ENCODE measurements at regions not wholly inside any gene's neighbourhood (a gene's known extent, or its start where the extent isn't known, plus 50 kb on each side); places are given as distances from the start of the nearest gene placed in this dataset.

DNA sequence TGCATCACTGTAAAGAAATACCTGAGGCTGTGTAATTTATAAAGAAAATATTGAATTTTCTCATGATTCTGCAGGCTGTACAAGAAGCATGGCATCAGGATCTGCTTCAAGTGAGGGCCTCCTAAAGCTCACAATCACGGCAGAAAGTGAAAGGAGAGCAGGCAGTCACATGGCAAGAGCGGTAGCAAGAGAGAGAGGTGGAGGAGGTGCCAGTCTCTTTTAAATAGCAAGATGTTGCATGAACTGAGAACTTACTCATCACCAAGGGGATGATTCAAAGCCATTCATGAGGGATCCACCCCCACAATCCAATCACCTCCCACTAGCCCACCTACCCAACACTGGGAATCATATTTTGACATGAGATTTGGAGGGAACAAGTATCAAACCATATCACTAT lies 184.5 kb upstream of the PAPPA start:
- no peak for DNase-seq

- DNase-seq, result no peak
Measured at GRCh38 chr9:115972362-115972761, 181.2 kb upstream of the PAPPA start.

DNA sequence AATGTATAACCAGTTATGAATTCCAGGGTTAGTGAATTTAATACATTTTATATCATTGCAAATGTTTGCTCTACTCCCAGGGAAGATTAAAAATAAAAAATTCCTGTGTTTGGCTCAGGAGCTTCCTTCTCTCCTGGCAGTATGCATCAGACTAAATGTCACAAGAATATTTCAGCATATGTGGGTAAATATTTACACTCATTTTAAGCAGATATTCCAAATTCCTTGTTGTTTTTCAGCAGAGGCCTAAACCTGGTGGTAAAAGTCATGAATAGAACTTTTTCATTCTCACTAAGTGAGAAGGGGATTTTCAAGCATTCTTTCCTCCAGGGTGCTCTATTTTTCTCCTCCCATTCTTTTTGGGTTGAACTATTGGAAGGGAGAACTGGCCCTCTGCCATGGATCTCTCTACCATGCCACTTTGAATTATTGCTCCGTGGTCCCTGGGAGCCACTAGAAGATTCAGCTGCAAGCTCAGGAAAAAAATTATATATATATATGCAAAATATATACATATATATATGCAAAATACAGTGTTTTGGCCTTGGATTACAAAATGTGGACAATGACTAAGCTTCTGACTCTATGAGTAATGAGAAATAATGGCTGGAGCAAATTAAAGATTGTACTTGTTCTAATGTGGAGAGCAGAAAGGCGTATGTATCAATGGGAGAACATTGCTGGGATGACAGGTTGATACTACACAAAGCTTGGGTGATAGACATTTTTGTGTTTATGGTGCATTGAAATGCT lies 180.6 kb upstream of the PAPPA start:
- DNase-seq, result no peak

DNA sequence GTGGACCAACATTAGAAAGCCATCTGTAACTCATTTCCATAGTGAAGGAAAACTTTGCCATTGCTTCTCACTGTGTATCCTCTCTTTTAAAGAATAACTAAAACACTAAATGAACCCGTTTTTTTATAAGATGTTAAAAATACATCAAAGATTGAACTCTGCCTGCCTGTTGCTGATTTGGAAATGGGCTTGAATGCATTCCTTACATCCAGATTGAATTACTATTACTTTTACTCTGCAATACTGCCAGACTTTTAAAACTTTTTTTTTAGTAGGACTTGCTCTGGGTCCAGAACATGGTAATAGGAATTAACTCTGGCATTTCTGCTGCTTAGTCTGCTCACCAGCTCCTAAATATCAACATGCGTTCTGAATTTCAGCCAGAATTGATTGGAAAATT lies 176.8 kb upstream of the PAPPA start:
- DNase-seq, result no peak

- DNase-seq, result no peak
Measured at GRCh38 chr9:115978091-115978490, 175.5 kb upstream of the PAPPA start.

GRCh38 chr9:115978659-115979096 lies 174.9 kb upstream of the PAPPA start:
- DNase-seq, result no peak

- DNase-seq, result no peak
Measured at GRCh38 chr9:115980054-115980453, 173.5 kb upstream of the PAPPA start.

DNA sequence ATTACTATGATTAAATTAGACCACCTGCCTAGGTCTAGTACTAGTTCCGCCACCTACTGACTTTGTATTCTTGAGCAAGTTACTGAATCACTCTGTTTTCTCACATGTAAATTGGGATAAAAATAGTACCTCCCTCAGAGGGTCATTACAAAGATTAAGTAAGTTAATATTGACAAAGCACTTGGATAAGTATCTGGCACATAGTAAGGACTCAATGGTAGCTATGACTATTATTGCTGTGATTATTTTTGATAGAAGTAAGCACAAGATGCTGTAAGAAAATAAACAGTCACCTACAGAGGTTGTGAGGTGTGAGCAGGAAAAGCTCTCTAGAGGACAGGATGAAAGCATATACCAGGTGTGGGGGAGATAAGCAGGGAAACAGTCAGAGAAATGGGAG lies 173.1 kb upstream of the PAPPA start:
- DNase-seq, result no peak

- no peak for DNase-seq
Measured at GRCh38 chr9:115980976-115981375, 172.6 kb upstream of the PAPPA start.

DNA sequence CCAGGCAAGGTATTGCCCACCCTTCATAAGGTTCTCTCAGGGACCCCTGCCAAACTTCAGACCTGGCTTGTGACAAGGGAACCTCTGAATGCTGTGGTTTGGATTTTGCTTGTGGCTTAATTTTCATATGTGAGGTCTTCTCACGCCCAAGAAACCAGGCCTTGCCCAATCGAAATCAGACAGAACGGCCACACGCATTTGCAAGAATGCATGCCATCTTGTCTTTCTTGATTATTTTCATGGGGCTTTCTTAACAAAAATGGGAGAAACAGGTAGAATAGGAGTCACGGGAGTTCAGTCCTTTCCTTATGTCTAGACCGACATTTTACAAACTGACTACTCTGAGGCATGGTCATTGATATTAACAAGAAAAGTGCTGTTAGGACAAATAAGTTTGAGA lies 170.2 kb upstream of the PAPPA start:
- no peak for DNase-seq

DNA sequence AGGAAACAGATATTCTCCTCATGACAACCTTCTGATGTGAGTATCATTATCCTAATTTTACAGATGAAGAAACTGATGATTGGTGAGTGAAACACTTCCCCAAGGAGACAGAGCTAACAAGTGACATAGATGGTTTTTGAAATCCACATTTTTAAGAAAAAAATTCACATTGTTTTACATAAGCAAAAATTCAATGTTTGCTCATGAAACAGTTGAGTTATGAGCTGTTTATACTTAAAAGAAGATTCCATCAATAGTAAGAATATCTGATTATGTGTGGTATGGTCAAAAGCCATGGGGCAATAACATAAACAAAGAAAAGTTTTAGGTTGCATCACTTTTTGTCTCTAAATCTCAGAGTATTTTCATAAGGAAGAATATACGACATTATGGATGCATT lies 167.9 kb upstream of the PAPPA start:
- no peak for DNase-seq

GRCh38 chr9:115986508-115986907 lies 167.1 kb upstream of the PAPPA start:
- no peak for DNase-seq

DNA sequence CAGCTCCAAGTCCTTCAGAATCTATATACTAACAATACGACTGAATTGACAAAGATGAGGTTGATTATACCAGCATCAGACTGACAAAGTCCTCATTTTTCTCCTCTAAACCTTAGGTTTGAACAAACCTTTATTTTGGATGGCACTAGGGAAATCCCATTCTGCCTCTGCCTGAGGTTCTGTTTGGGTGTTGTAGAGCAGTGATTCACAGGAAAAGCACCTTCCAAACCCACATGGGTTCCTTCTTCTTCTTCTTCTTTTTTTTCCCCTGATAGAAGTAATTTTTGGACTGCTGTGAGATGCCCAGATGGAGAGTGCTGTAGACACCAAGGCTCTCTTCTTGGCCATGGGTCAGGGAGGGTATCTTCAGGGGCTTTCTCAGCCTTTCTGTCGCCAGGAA lies 164.9 kb upstream of the PAPPA start:
- no peak for DNase-seq

- DNase-seq, result no peak
Measured at GRCh38 chr9:115989831-115990230, 163.8 kb upstream of the PAPPA start.

- DNase-seq, result no peak
Measured at GRCh38 chr9:115992834-115993233, 160.8 kb upstream of the PAPPA start.

GRCh38 chr9:115997923-115998322 lies 155.7 kb upstream of the PAPPA start:
- DNase-seq, result no peak

GRCh38 chr9:115998666-115999065 lies 154.9 kb upstream of the PAPPA start:
- no peak for DNase-seq

GRCh38 chr9:115999498-115999897 lies 154.1 kb upstream of the PAPPA start:
- no peak for DNase-seq

- DNase-seq, result no peak
Measured at GRCh38 chr9:116000748-116001329, 152.8 kb upstream of the PAPPA start.

GRCh38 chr9:116002181-116002580 lies 151.4 kb upstream of the PAPPA start:
- no peak for DNase-seq

DNA sequence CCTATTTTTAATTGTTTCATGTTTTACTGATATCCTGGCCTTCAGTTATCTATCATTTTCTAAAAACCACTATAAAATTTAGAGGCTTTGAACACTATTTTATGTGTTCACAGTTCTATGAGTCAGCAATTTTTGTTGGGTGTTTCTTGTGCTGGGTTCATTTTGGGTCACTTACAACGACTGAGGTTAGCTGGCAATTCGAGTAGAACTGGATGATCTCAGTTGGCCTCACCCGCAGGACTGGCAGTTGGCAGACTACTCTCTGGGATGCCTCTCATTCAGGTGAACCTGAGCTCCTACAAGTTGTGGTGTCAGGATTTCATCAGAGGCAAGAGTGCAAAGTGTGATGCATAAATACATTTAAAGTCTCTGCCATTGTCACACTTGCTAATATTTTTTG lies 151.0 kb upstream of the PAPPA start:
- DNase-seq, result no peak

- DNase-seq, result no peak
Measured at GRCh38 chr9:116003397-116003796, 150.2 kb upstream of the PAPPA start.

- no peak for DNase-seq
Measured at GRCh38 chr9:116005205-116005604, 148.4 kb upstream of the PAPPA start.

DNA sequence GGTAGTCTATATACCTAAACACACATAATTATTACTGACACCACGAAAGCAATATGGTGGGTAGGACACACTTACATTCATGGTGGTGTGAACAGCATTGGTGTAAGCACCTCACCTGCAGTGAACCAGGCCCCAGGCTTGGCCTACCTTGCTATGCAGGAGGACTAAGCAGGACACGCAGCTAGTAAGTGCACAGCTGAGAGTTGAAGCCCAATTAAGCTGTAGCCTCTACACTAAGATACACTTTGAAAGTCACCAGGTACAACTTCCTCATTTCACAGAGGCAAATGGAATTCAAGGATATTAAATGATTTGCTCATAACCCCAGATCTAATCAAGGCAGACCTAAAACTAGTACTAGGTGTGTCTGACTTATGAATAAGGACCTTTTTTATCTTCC lies 145.8 kb upstream of the PAPPA start:
- DNase-seq, result no peak

DNA sequence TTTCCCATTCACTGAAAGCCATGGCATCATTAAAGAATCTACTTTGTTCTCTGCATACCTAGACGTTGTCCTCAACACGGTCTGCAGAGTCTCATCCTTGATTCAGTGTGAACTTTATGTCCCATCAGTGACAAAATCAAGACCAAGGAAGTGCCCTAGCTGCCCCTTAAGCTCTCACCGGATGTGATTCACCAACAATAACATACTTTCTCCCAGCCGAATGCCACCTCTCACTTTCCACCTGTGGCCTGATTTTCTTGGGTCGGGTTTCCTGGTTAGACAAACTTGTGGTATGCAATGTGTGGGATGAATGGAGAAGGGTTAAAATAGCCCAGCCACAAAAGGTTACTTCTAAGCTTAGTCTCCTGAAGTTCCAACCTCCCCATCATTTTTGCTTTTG lies 145.3 kb upstream of the PAPPA start:
- no peak for DNase-seq
